HCT116 (cell line): ENCODE measurements at regions not wholly inside any gene's neighbourhood (a gene's known extent, or its start where the extent isn't known, plus 50 kb on each side); places are given as distances from the start of the nearest gene placed in this dataset.

Source experiments
- ATAC-seq: fragments of 200-7000 bp; cut with Tn5 transposase; 2 replicates; pipeline ENCODE4 v1.9.1; 2020; ENCODE audit warnings: mild to moderate bottlenecking, moderate library complexity
- BruUV-seq: library from RNA; stranded (reverse); fragments of 400-500 nt; replicated peaks from 2 replicates; lab custom pipeline; 2021; lab: Mats Ljungman, UMichigan
- CTCF ChIA-PET: fragments of 300-600 bp; sonication (Branson Sonifier 250); formaldehyde crosslinking; loops from one replicate; lab custom pipeline; 2021; ENCODE audit warnings: antibody characterized with exemption; lab: Charles Lee
- POLR2A ChIA-PET: fragments of 300-600, 350-600 bp; sonication (Branson Sonifier 250); formaldehyde crosslinking; loops from one replicate; lab custom pipeline; 2021; ENCODE audit warnings: antibody characterized with exemption; lab: Charles Lee
- RAD21 ChIA-PET, 2 experiments: fragments of 300-600 bp; sonication (Branson Sonifier 250); formaldehyde crosslinking; loops; one replicate each; lab custom pipeline; 2023; ENCODE audit warnings: low total read pairs in 2 of 2; ENCODE audit not compliant: uncharacterized antibody in 2 of 2, unreplicated experiment in 2 of 2, low non-redundant PET in 1 of 2; lab: Charles Lee
- DNase-seq: peaks from one replicate; pipeline ENCODE4 v3.0.0-alpha.2; 2010; ENCODE audit warnings: low read depth, low spot score
- H2AFZ ChIP-seq: fragments of 200-600 bp; shearing (Covaris generic), sonication (generic); 2 replicates; pipeline ENCODE4 v1.6.1; 2017; ENCODE audit warnings: low read depth, mixed run types, mixed read lengths, antibody characterized with exemption, low read length; ENCODE audit not compliant: poor library complexity, severe bottlenecking
- H3K27ac ChIP-seq: 2 replicates; pipeline ENCODE4 v1.5.1; 2012; ENCODE audit warnings: low read depth, low read length
- H3K27me3 ChIP-seq: fragments of 200-600 bp; sonication (generic); 2 replicates; pipeline ENCODE4 v1.6.1; 2016; ENCODE audit warnings: mixed run types, low read length, mixed read lengths; ENCODE audit not compliant: insufficient read depth
- H3K36me3 ChIP-seq, 2 experiments: fragments of 200-500 bp in 1 of 2; fragments of 200-600 bp in 1 of 2; sonication (Bioruptor generic) in 1 of 2; sonication (generic) in 1 of 2; 2 replicates each; pipeline versions ENCODE4 v1.5.1 to v1.6.1; 2014 to 2016; ENCODE audit warnings: low read length in 2 of 2, inconsistent platforms in 1 of 2, mixed read lengths in 1 of 2, mixed run types in 1 of 2; ENCODE audit not compliant: insufficient read depth in 2 of 2, control insufficient read depth in 1 of 2
- H3K4me1 ChIP-seq, 2 experiments: fragments of 200-600 bp in 1 of 2; sonication (generic) in 1 of 2; 2 replicates each; pipeline versions ENCODE4 v1.5.1 to v1.6.1; 2012 to 2017; ENCODE audit warnings: low read length in 2 of 2, inconsistent platforms in 1 of 2, mild to moderate bottlenecking in 1 of 2, mixed read lengths in 1 of 2, mixed run types in 1 of 2, moderate library complexity in 1 of 2; ENCODE audit not compliant: insufficient read depth in 2 of 2, control insufficient read depth in 1 of 2
- H3K4me2 ChIP-seq: fragments of 200-600 bp; sonication (generic); 2 replicates; pipeline ENCODE4 v1.6.1; 2017; ENCODE audit warnings: mixed run types, low read length, mixed read lengths
- H3K4me3 ChIP-seq, 2 experiments: fragments of 200-600 bp in 1 of 2; sonication (generic) in 1 of 2; replicated peaks in 1 of 2; 2 replicates each; pipeline ENCODE4 v1.5.1; 2011 to 2016; ENCODE audit warnings: low read length in 2 of 2, control low read depth in 1 of 2, low read depth in 1 of 2, mild to moderate bottlenecking in 1 of 2, mixed read lengths in 1 of 2, mixed run types in 1 of 2
- H3K79me2 ChIP-seq: fragments of 200-600 bp; sonication (generic); 2 replicates; pipeline ENCODE4 v1.6.1; 2017; ENCODE audit warnings: mild to moderate bottlenecking, mixed run types, low read length, moderate library complexity, mixed read lengths; ENCODE audit not compliant: insufficient read depth
- H3K9ac ChIP-seq: fragments of 200-600 bp; sonication (generic); 2 replicates; pipeline ENCODE4 v1.6.1; 2016; ENCODE audit warnings: low read length, mixed read lengths
- H3K9me2 ChIP-seq: fragments of 200-600 bp; sonication (generic), shearing (Covaris generic); 2 replicates; pipeline ENCODE4 v1.6.1; 2017; ENCODE audit warnings: mixed run types, mild to moderate bottlenecking, moderate library complexity; ENCODE audit not compliant: insufficient read depth
- H3K9me3 ChIP-seq, 2 experiments: fragments of 200-500 bp in 1 of 2; fragments of 200-600 bp in 1 of 2; sonication (Bioruptor generic) in 1 of 2; sonication (generic) in 1 of 2; 2 replicates each; pipeline ENCODE4 v1.6.1; 2014 to 2017; ENCODE audit warnings: low read length in 2 of 2, mixed read lengths in 2 of 2, inconsistent platforms in 1 of 2, low read depth in 1 of 2, mild to moderate bottlenecking in 1 of 2, mixed run types in 1 of 2, moderate library complexity in 1 of 2; ENCODE audit not compliant: control insufficient read depth in 1 of 2, insufficient read depth in 1 of 2
- H4K20me1 ChIP-seq: fragments of 200-600 bp; sonication (generic), shearing (Covaris generic); 2 replicates; pipeline ENCODE4 v1.6.1; 2017; ENCODE audit warnings: mixed run types, mild to moderate bottlenecking, moderate library complexity; ENCODE audit not compliant: insufficient read depth
- CBX3 ChIP-seq: IDR thresholded peaks from 2 replicates; pipeline ENCODE4 v1.6.1; 2012; ENCODE audit warnings: low read depth
- EZH2phosphoT487 ChIP-seq: fragments of 200-600 bp; IDR thresholded peaks from 2 replicates; pipeline ENCODE4 v1.6.1; 2018; ENCODE audit warnings: antibody characterized with exemption, borderline replicate concordance
- RAD21 ChIP-seq: IDR thresholded peaks from 2 replicates; pipeline ENCODE4 v1.6.1; 2012; ENCODE audit warnings: low read depth, mild to moderate bottlenecking
- SIN3A ChIP-seq: IDR thresholded peaks from 2 replicates; pipeline ENCODE4 v1.6.1; 2012; ENCODE audit warnings: low read depth
- ZFX ChIP-seq: fragments of 450-650 bp; IDR thresholded peaks from 2 replicates; pipeline ENCODE4 v1.6.1; 2017
- intact Hi-C: fragments of 100-400 bp; cut with micrococcal nuclease; formaldehyde crosslinking; loops from 2 replicates; pipeline ENCODE4 v1.10.0; 2022

DNA sequence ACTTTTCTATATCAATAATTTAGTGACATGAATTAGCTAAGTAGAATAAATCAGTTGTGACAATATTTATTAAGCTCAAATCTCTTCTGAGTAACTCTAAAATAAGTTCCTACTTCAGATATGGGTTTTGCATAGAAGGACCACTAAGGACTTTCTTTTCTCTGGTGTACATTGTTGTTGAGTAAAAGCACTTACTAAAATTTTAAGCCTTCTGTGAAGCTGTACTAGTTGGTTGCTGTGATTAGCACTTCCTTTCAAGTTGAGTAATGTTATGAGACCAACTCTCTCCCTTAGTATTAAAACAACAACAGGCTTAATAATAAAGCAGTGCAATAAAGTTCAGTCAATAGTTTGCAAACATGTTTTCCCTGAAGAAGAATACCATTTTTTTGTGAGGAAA lies 667.4 kb upstream of the NDST4 start:
- ChIA-PET RAD21 (no interaction called here), POLR2A (no interaction called here), CTCF (interaction anchor here (0.7 to 1.4 kb wide), 6 partner anchors 11 to 1000 kb away, joined by 3 to 7 read pairs (median 4); no protein-coding TSS in a partner anchor)
- H3K4me1 ChIP-seq: no peaks in the 10 kb centered on the region
- no TSS peak for BruUV-seq
- no peak for ATAC-seq
- intact Hi-C loops: no loop called here
- H3K9me3 ChIP-seq: no peaks in the 10 kb centered on the region
- H2AFZ ChIP-seq: no peak overlapping the region
- no peak overlapping the region for H3K27ac ChIP-seq
- no peak overlapping the region for H3K4me2 ChIP-seq
- DNase-seq: no peak
- H3K9me2 ChIP-seq: no peaks in the 10 kb centered on the region
- H3K9ac ChIP-seq: no peak overlapping the region
- no peaks in the 10 kb centered on the region for H3K79me2 ChIP-seq
- H3K36me3 ChIP-seq: no peaks in the 10 kb centered on the region
- TF ChIP-seq EZH2phosphoT487 (no peak), SIN3A (no peak), CBX3 (no peak)
- no peak overlapping the region for H3K4me3 ChIP-seq
- no peaks in the 10 kb centered on the region for H4K20me1 ChIP-seq
- H3K27me3 ChIP-seq: no peaks in the 10 kb centered on the region

- H3K27me3 ChIP-seq: no peaks in the 10 kb centered on the region
- DNase-seq (no peak), ATAC-seq (no peak)
- ChIA-PET POLR2A (no interaction called here), RAD21 (no interaction called here), CTCF (interaction anchor here (0.7 to 1.4 kb wide), 6 partner anchors 11 to 1000 kb away, joined by 3 to 7 read pairs (median 4); no protein-coding TSS in a partner anchor)
- no peak overlapping the region for H3K9ac ChIP-seq
- BruUV-seq: no TSS peak
- intact Hi-C loops: no loop called here
- peak overlapping the region; percentile 33 for H2AFZ ChIP-seq
- H3K9me3 ChIP-seq: no peaks in the 10 kb centered on the region
- no peak overlapping the region for H3K4me3 ChIP-seq
- TF ChIP-seq RAD21 (peak; percentile 45; the same call in 1 of the 2 replicates), ZFX (no peak)
- H3K79me2 ChIP-seq: no peaks in the 10 kb centered on the region
- H3K27ac ChIP-seq: no peak overlapping the region
- H3K4me2 ChIP-seq: no peak overlapping the region
- H4K20me1 ChIP-seq: no peaks in the 10 kb centered on the region
- H3K36me3 ChIP-seq: no peaks in the 10 kb centered on the region
- no peaks in the 10 kb centered on the region for H3K9me2 ChIP-seq
- no peaks in the 10 kb centered on the region for H3K4me1 ChIP-seq
Observed at GRCh38 chr4:115780268-115780667, 666.8 kb upstream of the NDST4 start.
